Astrocyte (in vitro differentiated cells and primary cell): ENCODE measurements at regions not wholly inside any gene's neighbourhood (a gene's known extent, or its start where the extent isn't known, plus 50 kb on each side); places are given as distances from the start of the nearest gene placed in this dataset.

Experiments used
- CTCF ChIP-seq: IDR thresholded peaks from 2 replicates; pipeline ENCODE4 v1.5.1; 2011; ENCODE audit warnings: low read depth, mild to moderate bottlenecking, inconsistent platforms, low read length, moderate library complexity; ENCODE audit not compliant: insufficient read depth
- EZH2 ChIP-seq: IDR thresholded peaks from 2 replicates; pipeline ENCODE4 v1.6.1; 2012; ENCODE audit warnings: mild to moderate bottlenecking, low read length, inconsistent platforms; ENCODE audit not compliant: insufficient read depth

GRCh38 chr6:91094341-91094740, 507.5 kb upstream of the MAP3K7 start:
- no peak for TF ChIP-seq EZH2
- TF ChIP-seq CTCF = no peak
